MM.1S (cell line): ENCODE measurements at regions not wholly inside any gene's neighbourhood (a gene's known extent, or its start where the extent isn't known, plus 50 kb on each side); places are given as distances from the start of the nearest gene placed in this dataset.

Experiments
- DNase-seq: peaks from one replicate; pipeline ENCODE4 v3.0.0-alpha.2; 2015
- H2AFZ ChIP-seq: fragments of 300-600 bp; sonication (generic); 2 replicates; pipeline ENCODE4 v1.6.0; 2016; ENCODE audit warnings: antibody characterized with exemption, low read length
- H3F3A ChIP-seq: fragments of 300-600 bp; sonication (generic); 2 replicates; pipeline ENCODE4 v1.6.1; 2016; ENCODE audit warnings: mild to moderate bottlenecking, antibody characterized with exemption, low read length, moderate library complexity, mixed read lengths; ENCODE audit not compliant: insufficient read depth
- H3K27ac ChIP-seq: fragments of 300-600 bp; sonication (generic); 2 replicates; pipeline ENCODE4 v1.5.1; 2016; ENCODE audit warnings: mild to moderate bottlenecking, low read length
- H3K27me3 ChIP-seq: fragments of 300-600 bp; sonication (generic); replicated peaks from 2 replicates; pipeline ENCODE4 v1.6.0; 2016; ENCODE audit warnings: low read length; ENCODE audit not compliant: insufficient read depth
- H3K36me3 ChIP-seq: fragments of 300-600 bp; sonication (generic); replicated peaks from 2 replicates; pipeline ENCODE4 v1.6.1; 2016; ENCODE audit warnings: mild to moderate bottlenecking, low read length, mixed read lengths; ENCODE audit not compliant: insufficient read depth
- H3K4me1 ChIP-seq: fragments of 300-600 bp; sonication (generic); 2 replicates; pipeline ENCODE4 v1.6.1; 2016; ENCODE audit warnings: low read length, mixed read lengths
- H3K4me2 ChIP-seq: fragments of 300-600 bp; sonication (generic); 2 replicates; pipeline ENCODE4 v1.6.0; 2016; ENCODE audit warnings: low read depth, low read length
- H3K4me3 ChIP-seq: fragments of 300-600 bp; sonication (generic); 2 replicates; pipeline ENCODE4 v1.5.1; 2016; ENCODE audit warnings: low read length, mixed read lengths
- H3K79me2 ChIP-seq: fragments of 300-600 bp; sonication (generic); 2 replicates; pipeline ENCODE4 v1.6.1; 2016; ENCODE audit warnings: mixed run types, low read length, mixed read lengths
- H3K9ac ChIP-seq: fragments of 300-600 bp; sonication (generic); 2 replicates; pipeline ENCODE4 v1.6.1; 2016; ENCODE audit warnings: low read length, mixed read lengths
- H3K9me2 ChIP-seq: fragments of 300-600 bp; sonication (generic); replicated peaks from 2 replicates; pipeline ENCODE4 v1.6.1; 2016; ENCODE audit warnings: mild to moderate bottlenecking, low read length, mixed read lengths; ENCODE audit not compliant: insufficient read depth
- H3K9me3 ChIP-seq: fragments of 300-600 bp; sonication (generic); replicated peaks from 2 replicates; pipeline ENCODE4 v1.6.1; 2016; ENCODE audit warnings: mild to moderate bottlenecking, low read length, mixed read lengths; ENCODE audit not compliant: insufficient read depth
- H4K20me1 ChIP-seq: fragments of 300-600 bp; sonication (generic); 2 replicates; pipeline ENCODE4 v1.6.1; 2016; ENCODE audit warnings: mild to moderate bottlenecking, low read length, moderate library complexity, mixed read lengths; ENCODE audit not compliant: insufficient read depth
- CTCF ChIP-seq: fragments of 300-600 bp; sonication (generic); IDR thresholded peaks from 2 replicates; pipeline ENCODE4 v1.5.1; 2016; ENCODE audit warnings: antibody characterized with exemption, low read length, mixed read lengths
- EZH2 ChIP-seq: fragments of 300-600 bp; sonication (generic); optimal IDR thresholded peaks from 2 replicates; pipeline ENCODE3; 2017; ENCODE audit warnings: low read depth, mild to moderate bottlenecking, antibody characterized with exemption, low read length, mixed read lengths
- EZH2phosphoT487 ChIP-seq: fragments of 300-600 bp; sonication (generic); IDR thresholded peaks from 2 replicates; pipeline ENCODE4 v1.6.1; 2018; ENCODE audit warnings: antibody characterized with exemption, low read length

GRCh38 chr13:48853728-48854102 is 122.0 kb upstream of the FNDC3A start:
- H3K27ac ChIP-seq, result no peak overlapping the region
- no peaks in the 10 kb centered on the region for H3K36me3 ChIP-seq
- no peaks in the 10 kb centered on the region for H3K9me3 ChIP-seq
- H3K4me3 ChIP-seq, result no peak overlapping the region
- no peak for TF ChIP-seq EZH2
- TF ChIP-seq CTCF, result no peak
- TF ChIP-seq EZH2phosphoT487, result no peak
- H3K4me2 ChIP-seq, result no peak overlapping the region
- H3K9ac ChIP-seq, result no peak overlapping the region
- no peaks in the 10 kb centered on the region for H3K9me2 ChIP-seq
- no peak overlapping the region for H2AFZ ChIP-seq
- no peaks in the 10 kb centered on the region for H3K79me2 ChIP-seq
- H4K20me1 ChIP-seq, result no peaks in the 10 kb centered on the region
- no peaks in the 10 kb centered on the region for H3K27me3 ChIP-seq
- H3F3A ChIP-seq, result no peaks in the 10 kb centered on the region
- no peak for DNase-seq
- H3K4me1 ChIP-seq, result no peaks in the 10 kb centered on the region

- H3K9ac ChIP-seq, result no peak overlapping the region
- H2AFZ ChIP-seq, result no peak overlapping the region
- TF ChIP-seq EZH2phosphoT487 (no peak), EZH2 (no peak), CTCF (no peak)
- H3K79me2 ChIP-seq, result no peaks in the 10 kb centered on the region
- H3K27ac ChIP-seq, result no peak overlapping the region
- no peaks in the 10 kb centered on the region for H3K9me3 ChIP-seq
- no peaks in the 10 kb centered on the region for H3F3A ChIP-seq
- no peaks in the 10 kb centered on the region for H3K9me2 ChIP-seq
- H3K4me1 ChIP-seq, result no peaks in the 10 kb centered on the region
- no peak overlapping the region for H3K4me3 ChIP-seq
- H3K27me3 ChIP-seq, result no peaks in the 10 kb centered on the region
- no peaks in the 10 kb centered on the region for H3K36me3 ChIP-seq
- H3K4me2 ChIP-seq, result no peak overlapping the region
- no peak for DNase-seq
- H4K20me1 ChIP-seq, result no peaks in the 10 kb centered on the region
Observed at GRCh38 chr13:48857576-48857975, 118.1 kb upstream of the FNDC3A start.

GRCh38 chr13:48858122-48858902 is 117.4 kb upstream of the FNDC3A start:
- Histone ChIP-seq H4K20me1 (no peaks in the 10 kb centered on the region), H3K27me3 (no peaks in the 10 kb centered on the region), H3K9me3 (no peaks in the 10 kb centered on the region), H3K4me1 (no peaks in the 10 kb centered on the region), H2AFZ (no peak overlapping the region), H3K4me3 (no peak overlapping the region), H3K9ac (no peak overlapping the region), H3K4me2 (no peak overlapping the region), H3K36me3 (no peaks in the 10 kb centered on the region), H3F3A (no peaks in the 10 kb centered on the region), H3K27ac (no peak overlapping the region), H3K79me2 (no peaks in the 10 kb centered on the region), H3K9me2 (no peaks in the 10 kb centered on the region)
- DNase-seq, result no peak
- no peak for TF ChIP-seq EZH2phosphoT487
- TF ChIP-seq CTCF, result no peak
- no peak for TF ChIP-seq EZH2
